ENCODE measurements at regions not wholly inside any gene's neighbourhood (a gene's known extent, or its start where the extent isn't known, plus 50 kb on each side); places are given as distances from the start of the nearest gene placed in this dataset.

DNA sequence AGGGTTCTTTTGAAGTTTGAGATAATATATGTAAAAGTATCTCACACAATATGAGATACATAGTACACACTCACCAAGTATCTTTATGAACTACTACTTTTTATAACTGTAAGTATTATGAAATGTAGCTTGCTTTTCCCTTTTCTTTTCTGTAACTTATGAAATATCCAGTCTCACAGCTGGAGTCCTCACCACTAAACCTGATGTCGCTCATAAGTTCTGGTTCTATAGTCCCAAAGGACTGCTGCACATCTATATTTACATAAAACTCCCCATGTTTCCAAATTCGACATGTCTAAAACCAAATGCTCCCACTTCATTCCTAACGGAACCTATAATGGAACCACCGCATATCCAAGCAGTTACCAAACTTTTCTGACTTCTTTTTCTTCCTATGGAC, 186.5 kb upstream of the SLC7A11 start:
- POLR2A ChIA-PET (ENCODE audit: unreplicated experiment) = no interaction called here
- no TSS peak for BruUV-seq (replicated peaks)

More for the DNA sequence above, 186.5 kb upstream of the SLC7A11 start:
- H3K79me1 ChIP-seq (ENCODE audit: low read depth in 1 of 2, low read length in 2 of 2) = no peaks in the 10 kb centered on the region
- H3K9me3 ChIP-seq (ENCODE audit: control insufficient read depth, insufficient read depth, low read length) = no peaks in the 10 kb centered on the region; the same call in 1 of the 2 replicates
- no peak overlapping the region for H2BK120ac ChIP-seq (ENCODE audit: low read depth, low read length)
- no peak overlapping the region for H3K18ac ChIP-seq (ENCODE audit: low read depth, low read length)
- H2AK5ac ChIP-seq (ENCODE audit: low read depth, low read length) = no peak overlapping the region
- H3K23ac ChIP-seq (ENCODE audit: low read depth, low read length) = no peak overlapping the region
- H2BK20ac ChIP-seq (ENCODE audit: low read depth, low read length) = no peak overlapping the region
- in situ Hi-C loops (cut with MboI; ENCODE audit: low sequenced_read_pairs) = no loop called here
- WGBS, 2 experiments (ENCODE audit: extremely low coverage in 2 of 2, insufficient read length in 1 of 2) = 87% methylated on average over 2 of the region's 4 CpGs; no CpG with 5 or more reads in 1 of the 2 experiments
- no peak overlapping the region for H4K5ac ChIP-seq (ENCODE audit: low read depth, low read length)
- H4K20me1 ChIP-seq (ENCODE audit: insufficient read depth, low read length) = no peaks in the 10 kb centered on the region
- H3K36me3 ChIP-seq (ENCODE audit: control insufficient read depth, insufficient read depth, low read length) = no peaks in the 10 kb centered on the region
- dilution Hi-C loops (cut with HindIII; ENCODE audit: low sequenced_read_pairs, unreplicated experiment) = no loop called here
- no peak overlapping the region for H4K91ac ChIP-seq (ENCODE audit: insufficient read depth, low read depth, low read length)
- H3K4me1 ChIP-seq (ENCODE audit: control insufficient read depth, insufficient read depth, low read length) = no peaks in the 10 kb centered on the region
- no peak overlapping the region for H3K4ac ChIP-seq (ENCODE audit: low read depth, low read length)
- no peak for TF ChIP-seq CHD1 (IDR thresholded peaks at IDR 0.05; ENCODE audit: low read depth, low read length)
- TF ChIP-seq MAZ (IDR thresholded peaks at IDR 0.05; ENCODE audit: borderline replicate concordance, low read depth, low read length) = no peak
- TF ChIP-seq BHLHE40 (IDR thresholded peaks at IDR 0.05; ENCODE audit: low read depth, low read length) = no peak
- no peak for TF ChIP-seq MAFK (IDR thresholded peaks at IDR 0.05; ENCODE audit: low read depth, low read length)
- no peak for TF ChIP-seq NFE2L2 (IDR thresholded peaks at IDR 0.05; ENCODE audit: low read depth, low read length)
- TF ChIP-seq RAD21 (IDR thresholded peaks at IDR 0.05; ENCODE audit: low read length) = no peak
- no peak for TF ChIP-seq MXI1 (IDR thresholded peaks at IDR 0.05; ENCODE audit: borderline replicate concordance, low read depth, low read length)
- TF ChIP-seq RFX5 (IDR thresholded peaks at IDR 0.05; ENCODE audit: low read depth, low read length) = no peak
- TF ChIP-seq, protein P1, sequence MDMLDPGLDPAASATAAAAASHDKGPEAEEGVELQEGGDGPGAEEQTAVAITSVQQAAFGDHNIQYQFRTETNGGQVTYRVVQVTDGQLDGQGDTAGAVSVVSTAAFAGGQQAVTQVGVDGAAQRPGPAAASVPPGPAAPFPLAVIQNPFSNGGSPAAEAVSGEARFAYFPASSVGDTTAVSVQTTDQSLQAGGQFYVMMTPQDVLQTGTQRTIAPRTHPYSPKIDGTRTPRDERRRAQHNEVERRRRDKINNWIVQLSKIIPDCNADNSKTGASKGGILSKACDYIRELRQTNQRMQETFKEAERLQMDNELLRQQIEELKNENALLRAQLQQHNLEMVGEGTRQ (IDR thresholded peaks at IDR 0.05; ENCODE audit: low read depth, low read length) = no peak
- TF ChIP-seq CEBPB (IDR thresholded peaks at IDR 0.05; ENCODE audit: low read depth, low read length) = no peak
- TF ChIP-seq FOS (IDR thresholded peaks at IDR 0.05; ENCODE audit: low read depth, low read length) = no peak
- H2AK9ac ChIP-seq (replicated peaks; ENCODE audit: low read depth, low read length, poor library complexity) = no peak overlapping the region
- DNase-seq (no peak), ATAC-seq (ENCODE audit: low read depth) (no peak)
- CTCF ChIA-PET = no interaction called here
- no peaks in the 10 kb centered on the region for H3K9me1 ChIP-seq (ENCODE audit: insufficient read depth, low read length)
- H2BK15ac ChIP-seq (ENCODE audit: low read depth, low read length) = no peak overlapping the region
- H3K4me2 ChIP-seq (ENCODE audit: low read depth, low read length) = no peak overlapping the region
- H3K56ac ChIP-seq (ENCODE audit: extremely low read depth, insufficient read depth, low read length) = no peak overlapping the region
- no peak overlapping the region for H3K9ac ChIP-seq (ENCODE audit: low read depth, low read length)
- no peak overlapping the region for H3K14ac ChIP-seq (replicated peaks; ENCODE audit: low read depth, low read length)
- no peak overlapping the region for H3K4me3 ChIP-seq (ENCODE audit: insufficient read depth, low read depth, low read length)
- no peak overlapping the region for H2AFZ ChIP-seq (replicated peaks; ENCODE audit: low read length, poor library complexity)
- H3K27me3 ChIP-seq (ENCODE audit: control insufficient read depth, insufficient read depth, low read length) = no peaks in the 10 kb centered on the region
- no peak overlapping the region for H2BK5ac ChIP-seq (ENCODE audit: low read depth, low read length, poor library complexity, severe bottlenecking)
- no peak overlapping the region for H4K8ac ChIP-seq (ENCODE audit: low read depth in 2 of 2, low read length in 2 of 2)
- intact Hi-C loops (cut with micrococcal nuclease) = no loop called here
- no peak overlapping the region for H3K27ac ChIP-seq (ENCODE audit: insufficient read depth, low read length)
